ENCODE measurements at regions not wholly inside any gene's neighbourhood (a gene's known extent, or its start where the extent isn't known, plus 50 kb on each side); places are given as distances from the start of the nearest gene placed in this dataset.

DNA sequence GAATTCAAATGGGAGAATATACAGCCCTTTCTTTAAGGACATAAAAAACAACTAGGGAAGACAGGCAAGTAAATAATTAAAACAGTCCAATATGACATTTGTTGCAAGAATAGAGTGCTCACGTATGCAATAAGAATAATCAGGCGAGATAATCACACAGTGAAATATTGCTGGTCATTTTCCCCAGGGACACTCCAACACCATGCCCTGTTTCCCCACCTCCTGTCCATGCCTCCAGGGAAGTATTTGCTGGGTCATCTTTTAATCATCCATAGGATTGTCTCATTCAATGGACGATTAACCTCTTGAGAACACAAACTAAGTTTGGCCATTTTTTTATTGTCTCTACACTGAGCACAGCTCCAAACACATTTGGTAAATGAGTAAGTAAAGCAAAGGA, 472.9 kb downstream of the C6orf118 start:
- no peak for TF ChIP-seq ZIK1 (CRISPR knock-in tag; IDR thresholded peaks at IDR 0.05; ENCODE audit: borderline replicate concordance, low read depth)
- no peak for TF ChIP-seq ZNF24 (IDR thresholded peaks at IDR 0.05)
- TF ChIP-seq RAD51 (IDR thresholded peaks at IDR 0.05; ENCODE audit: borderline replicate concordance): no peak
- TF ChIP-seq, protein P1, sequence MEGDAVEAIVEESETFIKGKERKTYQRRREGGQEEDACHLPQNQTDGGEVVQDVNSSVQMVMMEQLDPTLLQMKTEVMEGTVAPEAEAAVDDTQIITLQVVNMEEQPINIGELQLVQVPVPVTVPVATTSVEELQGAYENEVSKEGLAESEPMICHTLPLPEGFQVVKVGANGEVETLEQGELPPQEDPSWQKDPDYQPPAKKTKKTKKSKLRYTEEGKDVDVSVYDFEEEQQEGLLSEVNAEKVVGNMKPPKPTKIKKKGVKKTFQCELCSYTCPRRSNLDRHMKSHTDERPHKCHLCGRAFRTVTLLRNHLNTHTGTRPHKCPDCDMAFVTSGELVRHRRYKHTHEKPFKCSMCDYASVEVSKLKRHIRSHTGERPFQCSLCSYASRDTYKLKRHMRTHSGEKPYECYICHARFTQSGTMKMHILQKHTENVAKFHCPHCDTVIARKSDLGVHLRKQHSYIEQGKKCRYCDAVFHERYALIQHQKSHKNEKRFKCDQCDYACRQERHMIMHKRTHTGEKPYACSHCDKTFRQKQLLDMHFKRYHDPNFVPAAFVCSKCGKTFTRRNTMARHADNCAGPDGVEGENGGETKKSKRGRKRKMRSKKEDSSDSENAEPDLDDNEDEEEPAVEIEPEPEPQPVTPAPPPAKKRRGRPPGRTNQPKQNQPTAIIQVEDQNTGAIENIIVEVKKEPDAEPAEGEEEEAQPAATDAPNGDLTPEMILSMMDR (CRISPR knock-in tag; IDR thresholded peaks at IDR 0.05): no peak
- TF ChIP-seq, protein P2, sequence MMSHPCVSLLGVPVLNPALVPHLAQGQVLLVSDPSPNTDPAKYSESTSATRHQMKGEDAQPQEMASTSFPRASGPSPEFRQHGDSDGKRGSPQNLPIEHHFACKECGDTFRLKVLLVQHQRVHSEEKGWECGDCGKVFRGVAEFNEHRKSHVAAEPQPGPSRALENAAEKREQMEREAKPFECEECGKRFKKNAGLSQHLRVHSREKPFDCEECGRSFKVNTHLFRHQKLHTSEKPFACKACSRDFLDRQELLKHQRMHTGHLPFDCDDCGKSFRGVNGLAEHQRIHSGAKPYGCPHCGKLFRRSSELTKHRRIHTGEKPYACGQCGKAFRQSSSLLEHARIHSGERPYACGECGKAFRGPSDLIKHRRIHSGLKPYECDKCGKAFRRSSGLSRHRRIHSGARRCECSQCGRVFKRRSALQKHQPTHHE (CRISPR knock-in tag; IDR thresholded peaks at IDR 0.05; ENCODE audit: borderline replicate concordance): no peak
- no peak for TF ChIP-seq ERF (CRISPR knock-in tag; IDR thresholded peaks at IDR 0.05)
- TF ChIP-seq PTBP1 (IDR thresholded peaks at IDR 0.05; ENCODE audit: low read depth, low read length, poor library complexity, severe bottlenecking): no peak
- TF ChIP-seq, protein P3, sequence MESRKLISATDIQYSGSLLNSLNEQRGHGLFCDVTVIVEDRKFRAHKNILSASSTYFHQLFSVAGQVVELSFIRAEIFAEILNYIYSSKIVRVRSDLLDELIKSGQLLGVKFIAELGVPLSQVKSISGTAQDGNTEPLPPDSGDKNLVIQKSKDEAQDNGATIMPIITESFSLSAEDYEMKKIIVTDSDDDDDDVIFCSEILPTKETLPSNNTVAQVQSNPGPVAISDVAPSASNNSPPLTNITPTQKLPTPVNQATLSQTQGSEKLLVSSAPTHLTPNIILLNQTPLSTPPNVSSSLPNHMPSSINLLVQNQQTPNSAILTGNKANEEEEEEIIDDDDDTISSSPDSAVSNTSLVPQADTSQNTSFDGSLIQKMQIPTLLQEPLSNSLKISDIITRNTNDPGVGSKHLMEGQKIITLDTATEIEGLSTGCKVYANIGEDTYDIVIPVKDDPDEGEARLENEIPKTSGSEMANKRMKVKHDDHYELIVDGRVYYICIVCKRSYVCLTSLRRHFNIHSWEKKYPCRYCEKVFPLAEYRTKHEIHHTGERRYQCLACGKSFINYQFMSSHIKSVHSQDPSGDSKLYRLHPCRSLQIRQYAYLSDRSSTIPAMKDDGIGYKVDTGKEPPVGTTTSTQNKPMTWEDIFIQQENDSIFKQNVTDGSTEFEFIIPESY (CRISPR knock-in tag; IDR thresholded peaks at IDR 0.05): no peak
- TF ChIP-seq, protein P4, sequence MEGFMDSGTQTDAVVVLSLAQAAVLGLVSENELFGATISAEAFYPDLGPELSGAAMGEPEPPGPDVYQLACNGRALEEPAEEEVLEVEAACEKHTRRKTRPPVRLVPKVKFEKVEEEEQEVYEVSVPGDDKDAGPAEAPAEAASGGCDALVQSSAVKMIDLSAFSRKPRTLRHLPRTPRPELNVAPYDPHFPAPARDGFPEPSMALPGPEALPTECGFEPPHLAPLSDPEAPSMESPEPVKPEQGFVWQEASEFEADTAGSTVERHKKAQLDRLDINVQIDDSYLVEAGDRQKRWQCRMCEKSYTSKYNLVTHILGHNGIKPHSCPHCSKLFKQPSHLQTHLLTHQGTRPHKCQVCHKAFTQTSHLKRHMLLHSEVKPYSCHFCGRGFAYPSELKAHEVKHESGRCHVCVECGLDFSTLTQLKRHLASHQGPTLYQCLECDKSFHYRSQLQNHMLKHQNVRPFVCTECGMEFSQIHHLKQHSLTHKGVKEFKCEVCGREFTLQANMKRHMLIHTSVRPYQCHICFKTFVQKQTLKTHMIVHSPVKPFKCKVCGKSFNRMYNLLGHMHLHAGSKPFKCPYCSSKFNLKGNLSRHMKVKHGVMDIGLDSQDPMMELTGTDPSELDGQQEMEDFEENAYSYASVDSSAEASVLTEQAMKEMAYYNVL (CRISPR knock-in tag; IDR thresholded peaks at IDR 0.05; ENCODE audit: borderline replicate concordance): no peak
- TF ChIP-seq NBN (conservative IDR thresholded peaks at IDR 0.05): no peak
- no peak for TF ChIP-seq ZKSCAN1 (IDR thresholded peaks at IDR 0.05; ENCODE audit: low read length)
- no peak for TF ChIP-seq FOSL1 (CRISPR knock-in tag; IDR thresholded peaks at IDR 0.05; ENCODE audit: borderline replicate concordance)
- TF ChIP-seq KDM5B (CRISPR knock-in tag; IDR thresholded peaks at IDR 0.05; ENCODE audit: borderline replicate concordance): no peak

All from HepG2 (cell line).